WERI-Rb-1 (cell line): ENCODE measurements at regions not wholly inside any gene's neighbourhood (a gene's known extent, or its start where the extent isn't known, plus 50 kb on each side); places are given as distances from the start of the nearest gene placed in this dataset.

ENCODE experiments used
- DNase-seq: peaks from one replicate; pipeline ENCODE4 v3.0.0-alpha.2; 2020
- H3K27ac ChIP-seq: fragments of 250-450 bp; sonication (Bioruptor Pico); 2 replicates; pipeline ENCODE4 v1.5.1; 2020; ENCODE audit warnings: mild to moderate bottlenecking, moderate library complexity
- H3K27me3 ChIP-seq: fragments of 250-450 bp; sonication (Bioruptor Pico); 2 replicates; pipeline ENCODE4 v1.5.1; 2021; ENCODE audit warnings: mild to moderate bottlenecking, low read depth, moderate library complexity; ENCODE audit not compliant: insufficient read depth, severe bottlenecking
- H3K36me3 ChIP-seq: fragments of 250-450 bp; sonication (Bioruptor Pico); 2 replicates; pipeline ENCODE4 v1.5.1; 2020; ENCODE audit warnings: mild to moderate bottlenecking, moderate library complexity
- H3K4me3 ChIP-seq: 2 replicates; pipeline ENCODE4 v1.5.1; 2011; ENCODE audit warnings: low read depth, mild to moderate bottlenecking, control low read depth, low read length
- H3K9me3 ChIP-seq: fragments of 250-450 bp; sonication (Bioruptor Pico); 2 replicates; pipeline ENCODE4 v1.5.1; 2021; ENCODE audit warnings: mild to moderate bottlenecking, moderate library complexity; ENCODE audit not compliant: severe bottlenecking
- CTCF ChIP-seq: IDR thresholded peaks from 2 replicates; pipeline ENCODE4 v1.5.1; 2011; ENCODE audit warnings: low read depth, mild to moderate bottlenecking, control low read depth, inconsistent platforms, low read length

- no peak overlapping the region for H3K4me3 ChIP-seq
- no peak for TF ChIP-seq CTCF
- H3K27ac ChIP-seq, result no peak overlapping the region
- H3K9me3 ChIP-seq, result no peaks in the 10 kb centered on the region
- H3K27me3 ChIP-seq, result no peaks in the 10 kb centered on the region
- no peaks in the 10 kb centered on the region for H3K36me3 ChIP-seq
- no peak for DNase-seq
Measured at GRCh38 chr17:68705714-68706076, 104.5 kb upstream of the FAM20A start.

DNA sequence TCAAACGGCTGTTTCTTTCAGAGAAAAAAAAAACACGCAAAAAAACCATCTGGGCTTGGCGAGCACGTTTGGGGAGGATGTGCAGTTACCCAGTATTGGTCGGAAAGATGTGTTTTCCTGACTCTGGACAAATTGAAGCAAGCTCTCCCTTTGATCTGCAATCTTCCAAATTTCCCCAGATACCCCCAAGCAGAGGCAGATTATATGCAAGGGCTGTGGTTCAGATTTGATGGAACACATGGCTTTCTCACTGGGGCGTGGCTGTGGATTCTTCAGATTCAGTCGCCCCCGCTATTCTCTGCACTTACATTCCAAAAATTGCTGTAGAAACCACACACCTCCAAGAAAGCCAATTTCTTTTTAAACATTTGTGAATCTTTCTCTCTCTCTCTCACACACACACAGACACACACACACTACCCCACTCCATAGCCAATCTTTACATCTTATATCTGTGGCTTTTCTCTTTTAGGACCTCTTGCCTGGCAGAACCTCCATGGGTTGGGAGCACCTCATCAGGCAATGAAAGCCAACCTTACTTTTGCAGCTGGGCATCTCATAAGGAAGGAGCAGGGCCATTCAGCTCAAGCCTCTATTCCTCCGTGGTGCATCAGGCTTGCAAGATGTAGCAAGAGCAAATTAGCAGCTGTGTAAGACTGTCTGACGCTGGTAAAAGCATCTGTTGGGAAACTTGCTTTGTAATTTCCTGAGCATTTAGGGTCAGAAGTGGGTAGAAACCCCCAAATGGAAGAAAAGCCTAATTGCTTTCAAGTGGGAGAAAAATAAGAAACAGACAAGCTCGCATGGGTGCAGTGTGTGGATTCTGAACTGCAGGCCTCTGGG, 103.9 kb upstream of the FAM20A start:
- TF ChIP-seq CTCF, result no peak
- H3K9me3 ChIP-seq, result no peaks in the 10 kb centered on the region
- no peaks in the 10 kb centered on the region for H3K27me3 ChIP-seq
- no peak overlapping the region for H3K27ac ChIP-seq
- H3K4me3 ChIP-seq, result no peak overlapping the region
- DNase-seq, result no peak
- no peaks in the 10 kb centered on the region for H3K36me3 ChIP-seq

- Histone ChIP-seq H3K36me3 (no peaks in the 10 kb centered on the region), H3K4me3 (no peak overlapping the region), H3K9me3 (no peaks in the 10 kb centered on the region), H3K27me3 (no peaks in the 10 kb centered on the region), H3K27ac (no peak overlapping the region)
- TF ChIP-seq CTCF, result no peak
- DNase-seq, result no peak
Measured at GRCh38 chr17:68701046-68701445, 99.9 kb upstream of the FAM20A start.

DNA sequence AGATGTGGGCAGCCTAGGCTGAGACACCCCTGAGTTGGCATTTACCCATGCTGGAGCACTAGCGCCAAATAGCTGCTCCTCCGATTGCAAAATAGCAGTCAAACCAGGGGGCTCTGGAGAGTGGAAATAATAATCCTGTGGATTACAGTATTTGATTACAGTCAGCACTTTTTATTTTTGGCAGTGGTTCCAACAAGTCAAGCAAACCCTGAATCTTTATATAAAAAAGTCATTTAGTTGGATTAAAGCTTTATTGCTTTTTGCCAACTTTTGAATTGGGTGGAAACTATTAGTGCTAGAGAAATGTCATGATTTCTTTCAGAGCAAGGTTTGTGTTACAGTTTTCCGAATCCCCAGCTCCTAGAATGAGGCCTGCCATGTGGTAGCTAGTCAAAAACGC, 99.3 kb upstream of the FAM20A start:
- no peak for TF ChIP-seq CTCF
- Histone ChIP-seq H3K27ac (no peak overlapping the region), H3K36me3 (no peaks in the 10 kb centered on the region), H3K27me3 (no peaks in the 10 kb centered on the region), H3K9me3 (no peaks in the 10 kb centered on the region), H3K4me3 (no peak overlapping the region)
- no peak for DNase-seq

- no peak overlapping the region for H3K4me3 ChIP-seq
- H3K27ac ChIP-seq, result no peak overlapping the region
- H3K9me3 ChIP-seq, result no peaks in the 10 kb centered on the region
- H3K36me3 ChIP-seq, result no peaks in the 10 kb centered on the region
- H3K27me3 ChIP-seq, result no peaks in the 10 kb centered on the region
- no peak for TF ChIP-seq CTCF
- DNase-seq, result no peak
Measured at GRCh38 chr17:68699936-68700335, 98.8 kb upstream of the FAM20A start.

DNA sequence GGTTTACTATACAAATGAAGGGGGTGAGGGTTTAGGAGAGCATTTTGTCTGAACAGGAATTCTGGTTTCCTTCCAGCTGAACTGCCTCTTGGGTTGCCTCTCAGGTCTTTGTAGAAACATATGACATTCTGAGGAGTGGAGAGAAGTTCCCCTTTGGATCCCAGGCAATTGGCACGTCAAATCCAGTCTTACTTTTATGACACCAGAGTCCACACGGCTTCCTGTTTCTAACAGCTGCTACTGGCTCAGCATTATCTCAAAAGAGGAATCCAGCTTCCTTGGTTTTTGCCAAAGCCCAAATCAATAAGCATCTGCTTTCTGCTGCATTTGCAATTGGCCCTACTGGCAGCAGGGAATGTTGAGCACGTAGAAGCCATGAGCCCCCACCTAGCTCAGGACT, 97.6 kb upstream of the FAM20A start:
- DNase-seq, result no peak
- no peaks in the 10 kb centered on the region for H3K36me3 ChIP-seq
- H3K4me3 ChIP-seq, result no peak overlapping the region
- TF ChIP-seq CTCF, result no peak
- H3K9me3 ChIP-seq, result no peaks in the 10 kb centered on the region
- H3K27ac ChIP-seq, result no peak overlapping the region
- no peaks in the 10 kb centered on the region for H3K27me3 ChIP-seq
